ENCODE measurements at regions not wholly inside any gene's neighbourhood (a gene's known extent, or its start where the extent isn't known, plus 50 kb on each side); places are given as distances from the start of the nearest gene placed in this dataset.
"Not testable (repeated sequence)": the region's sequence is repeated elsewhere in the genome, so short reads cannot be mapped to it uniquely, and the experiment has no call there.

- no peak overlapping the region for H3K4me3 ChIP-seq (ENCODE audit: control insufficient read depth, low read depth, low read length)
- TF ChIP-seq CTCF (conservative IDR thresholded peaks at IDR 0.05; ENCODE audit: control insufficient read depth, insufficient read depth, low read depth, low read length), result no peak
- DNase-seq (ENCODE audit: low read depth), result no peak
Measured at GRCh38 chr9:12439267-12439666, 253.9 kb upstream of the TYRP1 start.

- not testable (repeated sequence) for H3K4me3 ChIP-seq (ENCODE audit: control insufficient read depth, low read depth, low read length); DNase-seq (ENCODE audit: low read depth)
Measured at GRCh38 chr9:12441080-12441479, 252.1 kb upstream of the TYRP1 start.

GRCh38 chr9:12441506-12441905 lies 251.7 kb upstream of the TYRP1 start:
- no peak for TF ChIP-seq CTCF (conservative IDR thresholded peaks at IDR 0.05; ENCODE audit: control insufficient read depth, insufficient read depth, low read depth, low read length)
- no peak for DNase-seq (ENCODE audit: low read depth)
- no peak overlapping the region for H3K4me3 ChIP-seq (ENCODE audit: control insufficient read depth, low read depth, low read length)

GRCh38 chr9:12448246-12448645 lies 244.9 kb upstream of the TYRP1 start:
- H3K4me3 ChIP-seq (ENCODE audit: control insufficient read depth, low read depth, low read length), result no peak overlapping the region
- no peak for DNase-seq (ENCODE audit: low read depth)
- no peak for TF ChIP-seq CTCF (conservative IDR thresholded peaks at IDR 0.05; ENCODE audit: control insufficient read depth, insufficient read depth, low read depth, low read length)

- no peak for DNase-seq (ENCODE audit: low read depth)
- no peak for TF ChIP-seq CTCF (conservative IDR thresholded peaks at IDR 0.05; ENCODE audit: control insufficient read depth, insufficient read depth, low read depth, low read length)
- H3K4me3 ChIP-seq (ENCODE audit: control insufficient read depth, low read depth, low read length), result no peak overlapping the region
Measured at GRCh38 chr9:12457237-12457636, 235.9 kb upstream of the TYRP1 start.

- no peak overlapping the region for H3K4me3 ChIP-seq (ENCODE audit: control insufficient read depth, low read depth, low read length)
- no peak for DNase-seq (ENCODE audit: low read depth)
- TF ChIP-seq CTCF (conservative IDR thresholded peaks at IDR 0.05; ENCODE audit: control insufficient read depth, insufficient read depth, low read depth, low read length), result no peak
Measured at GRCh38 chr9:12461763-12462460, 231.3 kb upstream of the TYRP1 start.

- H3K4me3 ChIP-seq (ENCODE audit: control insufficient read depth, low read depth, low read length), result no peak overlapping the region
- no peak for DNase-seq (ENCODE audit: low read depth)
- TF ChIP-seq CTCF (conservative IDR thresholded peaks at IDR 0.05; ENCODE audit: control insufficient read depth, insufficient read depth, low read depth, low read length), result no peak
Measured at GRCh38 chr9:12462861-12463260, 230.3 kb upstream of the TYRP1 start.
